ENCODE measurements at regions not wholly inside any gene's neighbourhood (a gene's known extent, or its start where the extent isn't known, plus 50 kb on each side); places are given as distances from the start of the nearest gene placed in this dataset.

DNA sequence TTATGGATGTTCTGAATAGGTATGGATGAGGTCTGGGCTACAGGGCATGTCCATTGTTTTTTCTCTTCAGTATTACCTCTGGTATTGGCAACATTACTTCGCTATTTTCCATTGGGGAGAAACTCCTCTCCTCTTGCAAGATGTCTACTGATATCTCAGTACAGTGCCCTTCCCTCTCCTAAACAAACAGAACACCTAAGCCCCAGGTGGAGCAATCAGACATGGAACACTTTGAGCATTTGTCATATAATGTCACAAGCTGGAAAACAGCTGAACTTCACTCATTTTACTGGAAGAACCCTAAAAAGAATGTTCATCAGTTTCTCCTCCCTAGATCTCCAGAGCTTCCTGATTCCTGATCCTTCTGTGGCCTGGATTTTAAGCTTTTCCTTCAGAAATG is 339.8 kb downstream of the FRK start:
- DNase-seq (ENCODE audit: low read depth) = no peak

DNA sequence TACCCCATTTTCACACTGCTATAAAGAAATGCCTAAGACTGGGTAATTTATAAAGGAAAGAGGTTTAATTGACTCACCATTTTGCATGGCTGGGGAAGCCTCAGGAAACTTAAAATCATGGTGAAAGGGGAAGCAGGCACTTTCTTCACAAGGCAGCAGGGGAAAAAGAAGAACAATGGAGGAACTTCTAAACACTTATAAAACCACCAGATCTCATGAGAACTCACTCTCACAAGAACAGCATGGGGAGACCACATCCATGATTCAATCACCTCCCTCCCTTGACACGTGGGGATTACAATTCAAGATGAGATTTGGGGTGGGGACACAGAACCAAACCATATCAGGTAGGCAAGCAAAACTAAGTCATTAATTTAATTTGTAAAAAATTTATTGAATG is 343.2 kb downstream of the FRK start:
- no peak for DNase-seq (ENCODE audit: low read depth)

GRCh38 chr6:115717062-115717461 is 343.6 kb downstream of the FRK start:
- DNase-seq (ENCODE audit: low read depth) = no peak

- DNase-seq (ENCODE audit: low read depth) = no peak
Observed at GRCh38 chr6:115712291-115712961, 348.3 kb downstream of the FRK start.

DNA sequence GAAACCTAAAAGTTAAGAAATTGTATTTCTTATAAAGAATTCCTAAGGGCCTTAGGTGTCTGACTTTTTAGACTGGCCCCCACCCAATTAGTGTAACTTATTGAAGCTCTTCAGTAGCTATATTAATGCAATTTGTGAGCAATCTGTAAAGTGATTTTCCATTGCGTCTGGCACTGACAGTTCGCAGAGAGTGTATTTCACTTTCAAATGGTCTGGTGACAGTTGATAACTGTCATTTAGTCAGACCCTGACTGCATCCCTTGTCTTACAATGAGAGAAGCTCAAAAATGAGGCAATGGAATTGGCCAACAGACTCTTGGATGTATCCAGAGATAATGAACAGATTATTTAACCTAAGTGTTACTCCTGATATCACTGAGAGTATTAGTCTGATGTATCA is 351.8 kb downstream of the FRK start:
- DNase-seq (ENCODE audit: low read depth) = no peak

DNA sequence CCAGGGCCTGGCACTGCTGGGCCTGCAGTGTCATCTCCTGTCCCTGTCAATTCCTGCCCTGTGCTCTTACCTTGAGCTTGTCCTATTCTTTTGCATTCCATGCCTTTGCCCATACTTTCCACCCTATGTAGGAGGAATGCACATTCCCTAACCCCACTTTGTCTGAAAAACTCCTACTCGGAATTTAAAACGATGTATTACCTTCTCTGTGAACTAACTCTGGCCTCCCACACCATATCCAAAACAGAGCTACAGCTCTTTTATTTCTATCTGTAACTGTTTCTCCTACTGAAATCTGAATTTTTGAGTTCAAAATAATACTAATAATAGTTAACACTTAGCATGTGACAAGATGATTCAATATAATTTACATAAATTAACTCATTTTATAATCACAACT is 353.7 kb downstream of the FRK start:
- no peak for DNase-seq (ENCODE audit: low read depth)

- no peak for DNase-seq (ENCODE audit: low read depth)
Observed at GRCh38 chr6:115706324-115706723, 354.4 kb downstream of the FRK start.

- no peak for DNase-seq (ENCODE audit: low read depth)
Observed at GRCh38 chr6:115704028-115704427, 356.7 kb downstream of the FRK start.

- no peak for DNase-seq (ENCODE audit: low read depth)
Observed at GRCh38 chr6:115691433-115691832, 369.3 kb downstream of the FRK start.

GRCh38 chr6:115690854-115691253 is 369.8 kb downstream of the FRK start:
- no peak for DNase-seq (ENCODE audit: low read depth)

DNA sequence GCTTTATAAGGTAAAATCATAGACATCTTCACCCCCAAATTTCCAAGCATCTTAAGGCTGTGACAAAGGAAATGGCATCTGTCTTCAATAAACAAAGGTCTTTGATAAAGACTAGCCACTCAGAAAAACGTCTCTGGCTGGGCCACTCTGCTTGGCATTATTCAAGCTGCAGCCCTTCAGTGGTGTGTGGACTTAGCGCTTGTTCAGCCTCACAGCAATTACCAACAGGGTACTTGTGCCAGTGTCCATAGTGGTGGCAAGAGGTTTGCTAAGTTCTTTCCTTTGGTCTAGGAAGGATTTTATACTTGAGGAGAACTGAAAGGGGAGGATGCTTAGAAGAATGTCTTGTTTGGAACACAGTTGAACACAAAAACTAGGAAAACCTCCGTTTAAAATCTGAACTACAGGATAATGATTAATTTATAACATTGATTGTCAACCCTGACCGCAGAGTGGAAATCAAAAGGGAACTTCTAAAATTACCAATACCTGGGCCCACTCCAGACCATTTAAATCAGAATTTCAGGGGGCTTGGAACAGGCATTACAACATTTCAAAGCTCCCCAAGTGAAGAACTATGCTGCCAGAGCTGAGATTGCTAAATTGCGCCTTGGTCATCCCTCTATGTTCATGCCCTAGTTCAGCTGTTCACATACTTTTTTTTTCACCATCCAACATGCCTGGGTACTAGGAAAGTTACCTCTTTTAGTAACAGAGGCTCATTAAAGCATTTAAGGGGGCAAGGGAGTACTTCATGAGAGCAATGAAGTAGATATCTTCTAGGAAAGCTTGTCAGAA is 378.5 kb downstream of the FRK start:
- no peak for DNase-seq (ENCODE audit: low read depth)

GRCh38 chr6:115680621-115681020 is 380.1 kb downstream of the FRK start:
- DNase-seq (ENCODE audit: low read depth) = no peak

DNA sequence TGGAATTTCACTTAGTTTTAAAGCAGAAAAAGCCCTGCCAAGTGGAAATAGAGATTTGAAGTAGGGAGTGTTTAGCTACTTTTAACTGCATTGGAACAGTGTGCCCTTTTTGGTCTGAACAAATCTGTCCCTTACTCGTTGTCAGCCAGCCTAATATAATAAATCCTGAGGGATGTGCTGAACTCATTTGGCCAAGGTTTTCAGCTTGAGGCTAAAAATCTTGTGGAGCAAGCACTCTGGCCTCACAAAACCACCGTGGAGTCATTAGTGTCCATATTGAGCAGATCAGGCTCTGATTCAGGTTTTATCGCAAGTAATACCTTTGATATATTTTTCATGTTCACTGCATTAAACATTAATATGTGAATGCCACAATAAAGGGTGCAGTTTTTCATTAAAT is 383.5 kb downstream of the FRK start:
- DNase-seq (ENCODE audit: low read depth) = no peak

DNA sequence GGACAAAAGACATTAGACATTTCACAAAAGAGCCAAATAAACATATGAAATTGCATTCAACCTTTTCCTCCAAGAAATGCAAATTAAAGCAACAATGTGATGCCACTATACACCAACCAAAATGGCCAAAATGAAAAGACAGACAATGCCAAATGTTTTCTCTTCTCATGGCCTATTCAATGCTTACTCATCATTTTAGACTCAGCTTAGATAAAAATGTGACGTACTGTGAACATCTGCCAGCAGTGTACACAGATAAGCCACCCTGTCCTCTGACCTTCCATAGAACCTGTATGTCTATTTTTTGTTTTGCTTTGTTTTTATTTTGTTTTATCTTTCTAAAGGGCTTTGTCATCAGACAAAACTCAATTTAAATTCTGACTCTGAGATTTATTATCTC is 385.2 kb downstream of the FRK start:
- no peak for DNase-seq (ENCODE audit: low read depth)

GRCh38 chr6:115668781-115669180 is 391.9 kb downstream of the FRK start:
- no peak for DNase-seq (ENCODE audit: low read depth)

- DNase-seq (ENCODE audit: low read depth) = no peak
Observed at GRCh38 chr6:115668211-115668610, 392.5 kb downstream of the FRK start.

DNA sequence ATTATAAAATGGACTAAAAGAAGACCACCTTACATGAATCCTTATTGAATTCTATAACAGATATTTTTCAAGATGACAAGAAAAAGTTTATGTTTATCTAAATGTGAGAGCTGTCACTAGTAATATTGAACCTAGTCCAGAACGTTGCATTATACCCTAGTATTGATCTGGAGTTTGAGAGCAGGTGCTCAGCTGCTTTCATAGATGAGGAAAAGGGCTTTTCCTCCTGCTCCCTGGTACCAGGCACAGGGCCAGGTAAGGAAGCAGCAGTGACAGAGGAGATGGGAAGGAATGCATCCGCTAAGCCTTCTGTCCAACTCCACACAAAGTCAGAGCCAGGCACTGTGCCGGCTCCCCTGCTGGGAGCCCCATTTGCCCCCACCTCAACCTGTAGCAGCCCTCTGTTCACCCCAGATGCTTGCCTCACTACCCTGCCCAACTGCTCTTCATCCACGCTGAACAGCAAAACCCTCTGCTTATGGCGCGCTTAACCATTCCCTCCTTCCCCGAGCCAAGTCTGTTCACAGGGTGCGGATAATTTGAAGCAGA is 393.1 kb downstream of the FRK start:
- DNase-seq (ENCODE audit: low read depth) = no peak

- DNase-seq (ENCODE audit: low read depth) = no peak
Observed at GRCh38 chr6:115666997-115667396, 393.7 kb downstream of the FRK start.

DNA sequence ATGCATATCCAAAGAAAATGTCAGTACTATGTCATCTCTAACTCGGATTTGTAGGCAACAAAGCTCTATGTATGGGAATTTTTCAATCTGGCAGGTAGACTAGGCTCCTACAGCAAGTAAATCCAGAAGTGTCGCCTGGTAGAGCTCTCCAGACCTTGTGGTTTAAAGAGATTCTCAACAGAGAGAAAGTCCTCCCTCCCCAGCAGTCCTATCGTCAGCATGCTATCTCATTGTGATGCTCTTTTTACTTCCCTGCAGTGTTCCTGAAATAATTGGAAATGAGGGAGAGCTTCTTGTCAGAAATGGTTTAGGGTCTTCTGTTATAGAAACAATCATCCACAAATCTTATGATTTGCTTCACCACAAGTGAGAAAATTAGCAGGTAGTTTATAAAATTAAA is 395.4 kb downstream of the FRK start:
- DNase-seq (ENCODE audit: low read depth) = no peak

GRCh38 chr6:115663681-115664080 is 397.0 kb downstream of the FRK start:
- DNase-seq (ENCODE audit: low read depth) = no peak

DNA sequence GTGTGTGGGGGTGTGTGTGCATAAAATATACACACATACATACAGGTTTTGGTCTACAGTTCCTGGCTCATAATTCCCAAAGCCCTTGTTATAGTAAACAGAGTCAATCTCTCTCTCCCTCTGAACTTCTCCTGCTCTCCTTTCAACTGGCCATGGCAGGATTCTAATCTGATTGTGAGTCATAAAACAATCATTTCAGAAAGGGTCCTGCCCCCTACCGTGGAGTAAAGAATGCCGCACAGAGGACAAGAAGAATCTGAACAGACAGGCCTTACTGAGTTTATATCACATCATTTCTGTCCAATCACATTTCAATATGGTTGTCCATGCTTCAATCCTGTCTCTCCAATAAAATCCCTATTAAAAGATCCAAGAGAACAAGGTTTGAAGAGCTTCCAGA is 416.9 kb downstream of the FRK start:
- DNase-seq (ENCODE audit: low read depth) = peak; percentile 52

GRCh38 chr6:115634887-115635286 is 425.8 kb downstream of the FRK start:
- DNase-seq (ENCODE audit: low read depth) = no peak

GRCh38 chr6:115634131-115634530 is 426.6 kb downstream of the FRK start:
- no peak for DNase-seq (ENCODE audit: low read depth)
